A549 (cell line): ENCODE measurements at regions not wholly inside any gene's neighbourhood (a gene's known extent, or its start where the extent isn't known, plus 50 kb on each side); places are given as distances from the start of the nearest gene placed in this dataset.

Experiments
- NR3C1 ChIP-seq: fragments of >200 bp; sonication (Bioruptor Twin); formaldehyde crosslinking; IDR thresholded peaks from 3 replicates; pipeline ENCODE4 v1.6.1; 2017
- TF ChIP-seq, protein P1 (sequence below): IDR thresholded peaks from 2 replicates; pipeline ENCODE4 v1.6.1; 2012
- TF ChIP-seq, protein P2 (sequence below): IDR thresholded peaks from 2 replicates; pipeline ENCODE4 v1.6.1; 2012

DNA sequence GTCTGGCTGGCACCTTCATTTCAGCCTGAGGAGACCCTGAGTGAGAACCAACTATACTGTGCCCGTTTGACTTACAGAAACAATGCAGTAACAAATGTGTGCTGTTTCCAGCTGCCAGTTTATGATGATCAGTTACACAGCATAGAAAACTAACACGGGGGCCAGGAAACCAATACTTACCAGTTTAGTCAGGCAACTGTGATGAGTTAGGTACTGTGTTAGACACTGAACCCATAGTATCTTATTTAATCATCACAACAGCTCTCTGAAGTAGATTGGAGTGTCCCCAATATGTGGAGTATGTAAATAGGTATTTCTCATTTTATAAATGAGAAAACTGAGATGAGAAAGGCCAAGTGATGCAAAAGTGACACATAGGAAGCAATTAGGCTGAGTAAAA, 620.9 kb upstream of the KLF12 start:
- no peak for TF ChIP-seq NR3C1
- TF ChIP-seq, protein P1, sequence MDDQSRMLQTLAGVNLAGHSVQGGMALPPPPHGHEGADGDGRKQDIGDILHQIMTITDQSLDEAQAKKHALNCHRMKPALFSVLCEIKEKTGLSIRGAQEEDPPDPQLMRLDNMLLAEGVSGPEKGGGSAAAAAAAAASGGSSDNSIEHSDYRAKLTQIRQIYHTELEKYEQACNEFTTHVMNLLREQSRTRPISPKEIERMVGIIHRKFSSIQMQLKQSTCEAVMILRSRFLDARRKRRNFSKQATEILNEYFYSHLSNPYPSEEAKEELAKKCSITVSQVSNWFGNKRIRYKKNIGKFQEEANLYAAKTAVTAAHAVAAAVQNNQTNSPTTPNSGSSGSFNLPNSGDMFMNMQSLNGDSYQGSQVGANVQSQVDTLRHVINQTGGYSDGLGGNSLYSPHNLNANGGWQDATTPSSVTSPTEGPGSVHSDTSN = no peak
- TF ChIP-seq, protein P2, sequence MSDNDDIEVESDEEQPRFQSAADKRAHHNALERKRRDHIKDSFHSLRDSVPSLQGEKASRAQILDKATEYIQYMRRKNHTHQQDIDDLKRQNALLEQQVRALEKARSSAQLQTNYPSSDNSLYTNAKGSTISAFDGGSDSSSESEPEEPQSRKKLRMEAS = no peak
